ENCODE measurements at regions not wholly inside any gene's neighbourhood (a gene's known extent, or its start where the extent isn't known, plus 50 kb on each side); places are given as distances from the start of the nearest gene placed in this dataset.

DNA sequence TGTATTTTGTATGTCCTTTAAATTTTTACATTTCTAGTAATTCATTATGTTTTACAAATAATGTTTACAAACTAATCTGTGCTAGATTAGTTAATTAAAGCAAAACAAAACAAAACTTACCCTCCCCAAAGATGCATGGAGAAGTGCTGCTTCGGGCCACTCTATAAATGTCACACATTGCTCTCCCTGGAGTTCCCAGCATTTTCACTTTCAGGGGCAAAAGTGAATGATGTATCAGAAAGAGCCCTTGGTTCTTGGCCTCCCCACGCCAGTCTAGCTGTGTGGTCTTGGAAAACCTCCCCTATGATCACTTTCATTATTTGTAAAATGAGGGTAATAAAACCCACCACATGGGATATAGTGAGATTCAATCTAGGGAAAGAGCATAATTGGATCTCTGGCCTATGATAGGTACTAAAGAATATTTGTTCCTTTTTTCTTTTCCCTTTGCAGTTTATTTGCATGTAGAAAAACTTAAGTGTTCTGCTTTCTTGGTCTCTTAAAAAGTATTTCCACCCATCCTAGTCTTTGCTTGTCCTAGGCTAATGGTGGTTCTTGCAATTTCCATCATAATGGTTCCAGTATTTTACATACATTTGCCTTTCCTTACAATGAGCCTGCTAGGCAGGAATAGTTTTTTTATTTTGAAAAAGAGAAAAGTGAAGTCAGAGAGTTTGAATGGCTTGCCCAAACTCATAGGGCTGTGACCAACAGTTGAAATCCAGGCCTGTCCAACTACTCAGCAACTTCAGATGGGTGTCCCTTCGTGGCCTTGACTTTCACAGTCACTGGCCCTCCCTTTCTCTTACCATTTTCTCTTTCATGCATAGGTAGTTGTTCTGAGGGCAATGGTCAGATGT lies 184.5 kb upstream of the KLF4 start:
- Histone ChIP-seq H3K79me2 (ENCODE audit: insufficient read depth, low read length) (no peaks in the 10 kb centered on the region), H3K27me3 (ENCODE audit: insufficient read depth, low read length) (no peaks in the 10 kb centered on the region), H3K9me3 (ENCODE audit: control insufficient read depth in 1 of 2, insufficient read depth in 1 of 2, low read depth in 1 of 2, low read length in 2 of 2) (no peaks in the 10 kb centered on the region), H3K27ac (ENCODE audit: low read depth, low read length) (no peak overlapping the region), H3K9ac (ENCODE audit: low read length) (no peak overlapping the region), H3K4me3 (replicated peaks in 1 of 2; ENCODE audit: low read depth in 1 of 2, low read length in 2 of 2) (no peak overlapping the region), H3K9me2 (ENCODE audit: insufficient read depth) (no peaks in the 10 kb centered on the region), H3K4me1 (ENCODE audit: control insufficient read depth in 1 of 2, insufficient read depth in 2 of 2, low read length in 2 of 2) (no peaks in the 10 kb centered on the region), H3K4me2 (ENCODE audit: low read length) (no peak overlapping the region), H4K20me1 (ENCODE audit: insufficient read depth) (no peaks in the 10 kb centered on the region), H3K36me3 (ENCODE audit: control insufficient read depth in 1 of 2, insufficient read depth in 2 of 2, low read length in 2 of 2) (no peaks in the 10 kb centered on the region), H2AFZ (ENCODE audit: low read depth, low read length, poor library complexity, severe bottlenecking) (no peak overlapping the region)
- ATAC-seq (no peak), DNase-seq (ENCODE audit: low read depth, low spot score) (no peak)
- intact Hi-C loops (cut with micrococcal nuclease): no loop called here
- ChIA-PET POLR2A (no interaction called here), RAD21 (ENCODE audit: low non-redundant PET in 1 of 2, low total read pairs in 2 of 2, uncharacterized antibody in 2 of 2, unreplicated experiment in 2 of 2) (no interaction called here), CTCF (no interaction called here)
- TF ChIP-seq ZFX (IDR thresholded peaks at IDR 0.05) (no peak), FOSL1 (IDR thresholded peaks at IDR 0.05; ENCODE audit: low read depth) (no peak), EGR1 (IDR thresholded peaks at IDR 0.05; ENCODE audit: low read depth) (no peak), EZH2phosphoT487 (IDR thresholded peaks at IDR 0.05; ENCODE audit: borderline replicate concordance) (no peak)
- TF ChIP-seq, protein P1, sequence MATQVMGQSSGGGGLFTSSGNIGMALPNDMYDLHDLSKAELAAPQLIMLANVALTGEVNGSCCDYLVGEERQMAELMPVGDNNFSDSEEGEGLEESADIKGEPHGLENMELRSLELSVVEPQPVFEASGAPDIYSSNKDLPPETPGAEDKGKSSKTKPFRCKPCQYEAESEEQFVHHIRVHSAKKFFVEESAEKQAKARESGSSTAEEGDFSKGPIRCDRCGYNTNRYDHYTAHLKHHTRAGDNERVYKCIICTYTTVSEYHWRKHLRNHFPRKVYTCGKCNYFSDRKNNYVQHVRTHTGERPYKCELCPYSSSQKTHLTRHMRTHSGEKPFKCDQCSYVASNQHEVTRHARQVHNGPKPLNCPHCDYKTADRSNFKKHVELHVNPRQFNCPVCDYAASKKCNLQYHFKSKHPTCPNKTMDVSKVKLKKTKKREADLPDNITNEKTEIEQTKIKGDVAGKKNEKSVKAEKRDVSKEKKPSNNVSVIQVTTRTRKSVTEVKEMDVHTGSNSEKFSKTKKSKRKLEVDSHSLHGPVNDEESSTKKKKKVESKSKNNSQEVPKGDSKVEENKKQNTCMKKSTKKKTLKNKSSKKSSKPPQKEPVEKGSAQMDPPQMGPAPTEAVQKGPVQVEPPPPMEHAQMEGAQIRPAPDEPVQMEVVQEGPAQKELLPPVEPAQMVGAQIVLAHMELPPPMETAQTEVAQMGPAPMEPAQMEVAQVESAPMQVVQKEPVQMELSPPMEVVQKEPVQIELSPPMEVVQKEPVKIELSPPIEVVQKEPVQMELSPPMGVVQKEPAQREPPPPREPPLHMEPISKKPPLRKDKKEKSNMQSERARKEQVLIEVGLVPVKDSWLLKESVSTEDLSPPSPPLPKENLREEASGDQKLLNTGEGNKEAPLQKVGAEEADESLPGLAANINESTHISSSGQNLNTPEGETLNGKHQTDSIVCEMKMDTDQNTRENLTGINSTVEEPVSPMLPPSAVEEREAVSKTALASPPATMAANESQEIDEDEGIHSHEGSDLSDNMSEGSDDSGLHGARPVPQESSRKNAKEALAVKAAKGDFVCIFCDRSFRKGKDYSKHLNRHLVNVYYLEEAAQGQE (IDR thresholded peaks at IDR 0.05; ENCODE audit: low read depth): no peak
- BruUV-seq (replicated peaks): no TSS peak

DNA sequence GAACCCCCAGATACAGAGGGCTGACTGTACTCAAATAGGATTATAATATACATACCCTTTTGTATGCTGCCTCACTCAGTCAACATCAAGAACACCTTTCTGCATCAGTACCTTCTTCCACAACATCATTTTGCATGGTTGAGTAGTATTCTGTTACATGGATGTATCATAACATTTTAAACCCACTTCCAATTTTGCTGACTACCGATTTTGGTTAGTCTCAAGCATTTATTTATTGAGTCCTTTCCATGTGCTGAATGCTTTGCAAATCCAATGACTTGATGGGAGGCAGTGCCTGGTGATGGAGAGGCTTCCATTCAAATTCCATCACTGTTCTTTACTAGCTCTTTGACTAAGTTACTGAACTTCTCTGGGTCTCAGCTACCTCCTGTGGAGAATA lies 182.0 kb upstream of the KLF4 start:
- ChIA-PET CTCF (no interaction called here), POLR2A (no interaction called here), RAD21 (ENCODE audit: low non-redundant PET in 1 of 2, low total read pairs in 2 of 2, uncharacterized antibody in 2 of 2, unreplicated experiment in 2 of 2) (no interaction called here)
- H4K20me1 ChIP-seq (ENCODE audit: insufficient read depth): no peaks in the 10 kb centered on the region
- H3K79me2 ChIP-seq (ENCODE audit: insufficient read depth, low read length): no peaks in the 10 kb centered on the region
- no peak overlapping the region for H3K27ac ChIP-seq (ENCODE audit: low read depth, low read length)
- H3K4me2 ChIP-seq (ENCODE audit: low read length): no peak overlapping the region
- H3K9me2 ChIP-seq (ENCODE audit: insufficient read depth): no peaks in the 10 kb centered on the region
- DNase-seq (ENCODE audit: low read depth, low spot score): no peak
- intact Hi-C loops (cut with micrococcal nuclease): no loop called here
- no peaks in the 10 kb centered on the region for H3K36me3 ChIP-seq (ENCODE audit: control insufficient read depth in 1 of 2, insufficient read depth in 2 of 2, low read length in 2 of 2)
- H3K27me3 ChIP-seq (ENCODE audit: insufficient read depth, low read length): no peaks in the 10 kb centered on the region
- no peaks in the 10 kb centered on the region for H3K9me3 ChIP-seq (ENCODE audit: control insufficient read depth in 1 of 2, insufficient read depth in 1 of 2, low read depth in 1 of 2, low read length in 2 of 2)
- no peak overlapping the region for H3K9ac ChIP-seq (ENCODE audit: low read length)
- H2AFZ ChIP-seq (ENCODE audit: low read depth, low read length, poor library complexity, severe bottlenecking): no peak overlapping the region
- H3K4me1 ChIP-seq (ENCODE audit: control insufficient read depth in 1 of 2, insufficient read depth in 2 of 2, low read length in 2 of 2): no peaks in the 10 kb centered on the region
- BruUV-seq (replicated peaks): no TSS peak
- ATAC-seq: no peak
- H3K4me3 ChIP-seq (replicated peaks in 1 of 2; ENCODE audit: low read depth in 1 of 2, low read length in 2 of 2): no peak overlapping the region
- TF ChIP-seq, protein P1 (IDR thresholded peaks at IDR 0.05; ENCODE audit: low read depth): no peak
- no peak for TF ChIP-seq EZH2 (IDR thresholded peaks at IDR 0.05)
- TF ChIP-seq, protein P2, sequence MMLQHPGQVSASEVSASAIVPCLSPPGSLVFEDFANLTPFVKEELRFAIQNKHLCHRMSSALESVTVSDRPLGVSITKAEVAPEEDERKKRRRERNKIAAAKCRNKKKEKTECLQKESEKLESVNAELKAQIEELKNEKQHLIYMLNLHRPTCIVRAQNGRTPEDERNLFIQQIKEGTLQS (IDR thresholded peaks at IDR 0.05): no peak
- no peak for TF ChIP-seq JUND (IDR thresholded peaks at IDR 0.05)
- no peak for TF ChIP-seq EZH2phosphoT487 (IDR thresholded peaks at IDR 0.05; ENCODE audit: borderline replicate concordance)
- no peak for TF ChIP-seq POLR2A (IDR thresholded peaks at IDR 0.05; ENCODE audit: borderline replicate concordance, extremely low read depth, insufficient read depth, insufficient read length)
- TF ChIP-seq CBX3 (IDR thresholded peaks at IDR 0.05; ENCODE audit: low read depth): no peak
- TF ChIP-seq ELF1 (IDR thresholded peaks at IDR 0.05; ENCODE audit: borderline replicate concordance, low read depth): no peak

Measured in HCT116 (cell line).